Keratinocyte (primary cell): ENCODE measurements at regions not wholly inside any gene's neighbourhood (a gene's known extent, or its start where the extent isn't known, plus 50 kb on each side); places are given as distances from the start of the nearest gene placed in this dataset.

Experiments
- DNase-seq: peaks from one replicate; pipeline ENCODE4 v3.0.0-alpha.2; 2011; ENCODE audit warnings: low read depth, missing footprints, low spot score
- FAIRE-seq: peaks from 2 replicates; lab custom pipeline; 2011; peaks lifted over from hg19 to GRCh38; lab: Jason Lieb, UNC
- H2AFZ ChIP-seq: 2 replicates; pipeline ENCODE4 v1.6.0; 2012; ENCODE audit warnings: low read length, control low read depth, inconsistent platforms; ENCODE audit not compliant: control insufficient read depth
- H3K27ac ChIP-seq: 2 replicates; pipeline ENCODE4 v1.5.1; 2011; ENCODE audit warnings: low read length; ENCODE audit not compliant: control insufficient read depth, insufficient read depth
- H3K27me3 ChIP-seq: 3 replicates; pipeline ENCODE4 v1.6.0; 2011; ENCODE audit warnings: low read length; ENCODE audit not compliant: control insufficient read depth, insufficient read depth; ENCODE audit errors: extremely low read depth
- H3K36me3 ChIP-seq, 2 experiments: 2 replicates in 1 of 2; 3 replicates in 1 of 2; pipeline ENCODE4 v1.5.1; 2011; ENCODE audit warnings: low read length in 2 of 2, mild to moderate bottlenecking in 1 of 2; ENCODE audit not compliant: control insufficient read depth in 2 of 2, insufficient read depth in 2 of 2; ENCODE audit errors: extremely low read depth in 1 of 2
- H3K4me1 ChIP-seq: 3 replicates; pipeline ENCODE4 v1.5.1; 2011; ENCODE audit warnings: low read length; ENCODE audit not compliant: control insufficient read depth, insufficient read depth; ENCODE audit errors: extremely low read depth
- H3K4me2 ChIP-seq: 3 replicates; pipeline ENCODE4 v1.6.0; 2011; ENCODE audit warnings: low read depth, low read length; ENCODE audit not compliant: control insufficient read depth, insufficient read depth; ENCODE audit errors: extremely low read depth
- H3K4me3 ChIP-seq, 3 experiments: fragments of 200-600 bp in 1 of 3; sonication (generic) in 1 of 3; 2 replicates in 2 of 3; 3 replicates in 1 of 3; pipeline ENCODE4 v1.5.1; 2011 to 2016; ENCODE audit warnings: low read length in 3 of 3, mild to moderate bottlenecking in 3 of 3, control low read depth in 2 of 3, inconsistent platforms in 1 of 3, low read depth in 1 of 3, mixed read lengths in 1 of 3, mixed run types in 1 of 3, moderate library complexity in 1 of 3; ENCODE audit not compliant: control insufficient read depth in 2 of 3, insufficient read depth in 2 of 3; ENCODE audit errors: extremely low read depth in 1 of 3
- H3K79me2 ChIP-seq: 2 replicates; pipeline ENCODE4 v1.6.0; 2012; ENCODE audit warnings: low read length; ENCODE audit not compliant: control insufficient read depth, insufficient read depth
- H3K9ac ChIP-seq: 3 replicates; pipeline ENCODE4 v1.6.0; 2011; ENCODE audit warnings: low read length; ENCODE audit not compliant: control insufficient read depth, insufficient read depth; ENCODE audit errors: extremely low read depth
- H3K9me1 ChIP-seq: 3 replicates; pipeline ENCODE4 v1.6.0; 2011; ENCODE audit warnings: low read length; ENCODE audit not compliant: control insufficient read depth, insufficient read depth; ENCODE audit errors: extremely low read depth
- H3K9me3 ChIP-seq: 2 replicates; pipeline ENCODE4 v1.5.1; 2012; ENCODE audit warnings: low read depth, low read length; ENCODE audit not compliant: control insufficient read depth
- H4K20me1 ChIP-seq: 3 replicates; pipeline ENCODE4 v1.6.0; 2011; ENCODE audit warnings: low read length; ENCODE audit not compliant: control insufficient read depth, insufficient read depth; ENCODE audit errors: extremely low read depth
- CTCF ChIP-seq, 3 experiments: IDR thresholded peaks in 1 of 3; conservative IDR thresholded peaks in 1 of 3; optimal IDR thresholded peaks in 1 of 3; 2 replicates in 2 of 3; 3 replicates in 1 of 3; pipeline versions ENCODE3 to v1.5.1; 2011; ENCODE audit warnings: low read length in 3 of 3, mild to moderate bottlenecking in 3 of 3, moderate library complexity in 2 of 3, control low read depth in 1 of 3, inconsistent platforms in 1 of 3; ENCODE audit not compliant: insufficient read depth in 2 of 3; ENCODE audit errors: extremely low read depth in 1 of 3
- EZH2 ChIP-seq: IDR thresholded peaks from one replicate; pipeline ENCODE4 v1.6.1; 2012; ENCODE audit warnings: inconsistent platforms, mild to moderate bottlenecking, low read length, moderate library complexity
- dilution Hi-C: fragments of 300-500 bp; cut with MboI; formaldehyde crosslinking; loops from one replicate; pipeline ENCODE4 v1.7.0; 2020; ENCODE audit warnings: low sequenced_read_pairs; ENCODE audit not compliant: extremely low pct_ligation_motif_present

GRCh38 chr18:22709288-22710060 lies 223.7 kb upstream of the RBBP8 start:
- Histone ChIP-seq H3K79me2 (no peaks in the 10 kb centered on the region), H3K27me3 (no peaks in the 10 kb centered on the region), H3K9me1 (no peaks in the 10 kb centered on the region), H3K36me3 (no peaks in the 10 kb centered on the region), H3K9ac (no peak overlapping the region), H2AFZ (no peak overlapping the region), H4K20me1 (no peaks in the 10 kb centered on the region), H3K4me3 (no peak overlapping the region), H3K4me2 (no peak overlapping the region), H3K4me1 (peaks cover 6% of the 10 kb centered on the region), H3K9me3 (no peaks in the 10 kb centered on the region), H3K27ac (no peak overlapping the region)
- dilution Hi-C loops = no loop called here
- TF ChIP-seq CTCF (optimal IDR thresholded peaks at IDR 0.05 in 1 of 3, IDR thresholded peaks at IDR 0.05 in 1 of 3, conservative IDR thresholded peaks at IDR 0.05 in 1 of 3; ENCODE audit: extremely low read depth in 1 of 3, insufficient read depth in 2 of 3, low read length in 3 of 3) = no peak
- TF ChIP-seq EZH2 = no peak
- DNase-seq (no peak), FAIRE-seq (no peak)

- H4K20me1 ChIP-seq = no peaks in the 10 kb centered on the region
- peaks cover 6% of the 10 kb centered on the region for H3K4me1 ChIP-seq
- H3K27ac ChIP-seq = peak overlapping the region; percentile 38
- FAIRE-seq (no peak), DNase-seq (no peak)
- peak overlapping the region; percentile 17 to 62 (median 42) for H3K4me3 ChIP-seq
- no peak for TF ChIP-seq CTCF (optimal IDR thresholded peaks at IDR 0.05 in 1 of 3, IDR thresholded peaks at IDR 0.05 in 1 of 3, conservative IDR thresholded peaks at IDR 0.05 in 1 of 3; ENCODE audit: extremely low read depth in 1 of 3, insufficient read depth in 2 of 3, low read length in 3 of 3)
- no peak for TF ChIP-seq EZH2
- peak overlapping the region; percentile 72 for H2AFZ ChIP-seq
- peak overlapping the region; percentile 72 for H3K4me2 ChIP-seq
- no peaks in the 10 kb centered on the region for H3K9me3 ChIP-seq
- peak overlapping the region; percentile 62 for H3K9ac ChIP-seq
- no peaks in the 10 kb centered on the region for H3K36me3 ChIP-seq
- no peaks in the 10 kb centered on the region for H3K79me2 ChIP-seq
- H3K9me1 ChIP-seq = no peaks in the 10 kb centered on the region
- no peaks in the 10 kb centered on the region for H3K27me3 ChIP-seq
- dilution Hi-C loops = no loop called here
Observed at GRCh38 chr18:22710673-22711191, 222.4 kb upstream of the RBBP8 start.
